Osteoblast (primary cell): ENCODE measurements at regions not wholly inside any gene's neighbourhood (a gene's known extent, or its start where the extent isn't known, plus 50 kb on each side); places are given as distances from the start of the nearest gene placed in this dataset.

ENCODE experiments used
- DNase-seq: peaks from one replicate; pipeline ENCODE4 v3.0.0; 2011; ENCODE audit warnings: low spot score, mixed read lengths; ENCODE audit not compliant: insufficient read length; ENCODE audit errors: missing footprints
- H2AFZ ChIP-seq: 2 replicates; pipeline ENCODE4 v1.6.0; 2011; ENCODE audit warnings: mild to moderate bottlenecking, low read length
- H3K27ac ChIP-seq: 2 replicates; pipeline ENCODE4 v1.5.1; 2011; ENCODE audit warnings: mild to moderate bottlenecking, low read depth, low read length, moderate library complexity
- H3K27me3 ChIP-seq: 2 replicates; pipeline ENCODE4 v1.6.0; 2012; ENCODE audit warnings: mild to moderate bottlenecking, control low read depth, inconsistent platforms, low read length, moderate library complexity; ENCODE audit not compliant: insufficient read depth
- H3K36me3 ChIP-seq: 2 replicates; pipeline ENCODE4 v1.5.1; 2011; ENCODE audit warnings: mild to moderate bottlenecking, low read length, control low read depth, moderate library complexity; ENCODE audit not compliant: insufficient read depth
- H3K4me1 ChIP-seq: 2 replicates; pipeline ENCODE4 v1.5.1; 2011; ENCODE audit warnings: mild to moderate bottlenecking, low read length, control low read depth, moderate library complexity; ENCODE audit not compliant: insufficient read depth
- H3K4me2 ChIP-seq: 2 replicates; pipeline ENCODE4 v1.6.0; 2011; ENCODE audit warnings: mild to moderate bottlenecking, low read length; ENCODE audit not compliant: insufficient read depth
- H3K4me3 ChIP-seq: fragments of 200-600 bp; sonication (generic); 3 replicates; pipeline ENCODE4 v1.5.1; 2012; ENCODE audit warnings: mild to moderate bottlenecking, low read length, inconsistent platforms; ENCODE audit not compliant: insufficient read depth
- H3K79me2 ChIP-seq: 2 replicates; pipeline ENCODE4 v1.6.0; 2012; ENCODE audit warnings: mild to moderate bottlenecking, low read length, control low read depth, inconsistent platforms; ENCODE audit not compliant: insufficient read depth
- H3K9me3 ChIP-seq: 2 replicates; pipeline ENCODE4 v1.5.1; 2011; ENCODE audit warnings: low read depth, low read length, control low read depth
- H4K20me1 ChIP-seq: 2 replicates; pipeline ENCODE4 v1.6.0; 2012; ENCODE audit warnings: mild to moderate bottlenecking, low read length, control low read depth; ENCODE audit not compliant: insufficient read depth
- TF ChIP-seq, protein P1 (sequence below): IDR thresholded peaks from 2 replicates; pipeline ENCODE4 v1.5.1; 2011; ENCODE audit warnings: mild to moderate bottlenecking, low read depth, low read length, moderate library complexity; ENCODE audit errors: extremely low read depth

DNA sequence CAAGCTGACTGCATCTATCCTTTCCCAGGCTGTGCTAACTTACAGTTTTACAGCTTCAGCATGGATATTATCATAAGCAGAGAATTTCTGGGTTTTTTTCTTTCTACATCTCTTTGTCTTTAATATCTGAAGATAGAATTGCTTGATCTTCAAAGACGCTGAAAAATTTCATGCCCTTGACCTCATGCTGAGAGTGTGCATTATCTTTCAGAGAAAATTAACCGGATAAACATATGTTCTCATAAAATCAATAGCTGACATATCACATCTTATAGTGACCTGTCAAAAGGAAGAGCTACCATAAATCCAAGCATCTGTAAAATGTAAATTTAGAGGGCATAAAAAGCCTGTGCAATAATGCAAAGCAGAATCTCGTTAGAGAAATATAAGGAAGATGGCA, 1704.1 kb upstream of the FLRT2 start:
- no peaks in the 10 kb centered on the region for H3K36me3 ChIP-seq
- TF ChIP-seq, protein P1, sequence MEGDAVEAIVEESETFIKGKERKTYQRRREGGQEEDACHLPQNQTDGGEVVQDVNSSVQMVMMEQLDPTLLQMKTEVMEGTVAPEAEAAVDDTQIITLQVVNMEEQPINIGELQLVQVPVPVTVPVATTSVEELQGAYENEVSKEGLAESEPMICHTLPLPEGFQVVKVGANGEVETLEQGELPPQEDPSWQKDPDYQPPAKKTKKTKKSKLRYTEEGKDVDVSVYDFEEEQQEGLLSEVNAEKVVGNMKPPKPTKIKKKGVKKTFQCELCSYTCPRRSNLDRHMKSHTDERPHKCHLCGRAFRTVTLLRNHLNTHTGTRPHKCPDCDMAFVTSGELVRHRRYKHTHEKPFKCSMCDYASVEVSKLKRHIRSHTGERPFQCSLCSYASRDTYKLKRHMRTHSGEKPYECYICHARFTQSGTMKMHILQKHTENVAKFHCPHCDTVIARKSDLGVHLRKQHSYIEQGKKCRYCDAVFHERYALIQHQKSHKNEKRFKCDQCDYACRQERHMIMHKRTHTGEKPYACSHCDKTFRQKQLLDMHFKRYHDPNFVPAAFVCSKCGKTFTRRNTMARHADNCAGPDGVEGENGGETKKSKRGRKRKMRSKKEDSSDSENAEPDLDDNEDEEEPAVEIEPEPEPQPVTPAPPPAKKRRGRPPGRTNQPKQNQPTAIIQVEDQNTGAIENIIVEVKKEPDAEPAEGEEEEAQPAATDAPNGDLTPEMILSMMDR = no peak
- no peak for DNase-seq
- no peak overlapping the region for H3K4me3 ChIP-seq
- H2AFZ ChIP-seq = no peak overlapping the region
- no peak overlapping the region for H3K4me2 ChIP-seq
- H3K79me2 ChIP-seq = no peaks in the 10 kb centered on the region
- no peaks in the 10 kb centered on the region for H3K4me1 ChIP-seq
- H4K20me1 ChIP-seq = no peaks in the 10 kb centered on the region
- H3K27me3 ChIP-seq = no peaks in the 10 kb centered on the region
- H3K27ac ChIP-seq = no peak overlapping the region
- H3K9me3 ChIP-seq = peaks cover 4% of the 10 kb centered on the region

DNA sequence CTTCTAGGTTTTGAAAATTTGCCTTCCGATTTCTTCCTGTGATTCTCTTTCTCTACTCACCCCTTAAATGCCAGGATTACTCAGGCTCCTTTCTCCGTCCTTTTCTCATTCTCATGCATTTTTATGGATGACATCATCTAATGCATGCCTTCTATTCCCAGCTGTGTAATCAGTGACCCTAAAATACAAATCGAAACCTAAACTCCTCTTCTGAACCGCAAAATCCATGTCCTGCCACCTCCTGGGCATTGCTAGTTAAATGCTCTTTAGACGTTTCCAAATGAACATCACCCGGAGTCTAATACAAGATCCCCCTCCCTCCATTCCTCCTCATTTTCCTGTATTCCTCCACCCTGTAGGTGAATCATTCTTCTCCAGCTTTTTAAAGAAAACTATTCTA, 1703.1 kb upstream of the FLRT2 start:
- Histone ChIP-seq H3K4me2 (no peak overlapping the region), H3K27ac (no peak overlapping the region), H3K4me3 (no peak overlapping the region), H3K27me3 (no peaks in the 10 kb centered on the region), H2AFZ (no peak overlapping the region), H3K79me2 (no peaks in the 10 kb centered on the region), H3K9me3 (peaks cover 4% of the 10 kb centered on the region), H4K20me1 (no peaks in the 10 kb centered on the region), H3K36me3 (no peaks in the 10 kb centered on the region), H3K4me1 (no peaks in the 10 kb centered on the region)
- TF ChIP-seq, protein P1 = no peak
- no peak for DNase-seq

DNA sequence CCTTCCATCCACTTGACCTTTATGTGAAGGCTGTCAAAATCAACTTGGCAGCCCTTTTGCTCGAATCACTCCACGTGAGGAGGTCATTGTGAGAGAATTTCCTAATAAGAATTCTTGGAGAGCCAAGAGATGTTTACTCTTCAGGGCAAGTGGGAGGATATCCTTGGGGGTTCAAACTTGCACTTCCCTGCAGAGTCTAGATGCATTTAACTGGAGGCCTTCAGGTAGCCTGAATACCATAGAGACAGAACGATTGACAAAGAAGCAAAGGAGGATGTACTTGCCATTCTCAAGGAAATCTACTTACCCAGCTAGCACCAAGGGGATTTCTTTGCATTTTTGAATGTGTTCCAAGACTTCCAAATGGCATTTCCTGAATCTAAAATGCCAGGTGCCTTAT, 1702.6 kb upstream of the FLRT2 start:
- DNase-seq = no peak
- H3K4me1 ChIP-seq = no peaks in the 10 kb centered on the region

DNA sequence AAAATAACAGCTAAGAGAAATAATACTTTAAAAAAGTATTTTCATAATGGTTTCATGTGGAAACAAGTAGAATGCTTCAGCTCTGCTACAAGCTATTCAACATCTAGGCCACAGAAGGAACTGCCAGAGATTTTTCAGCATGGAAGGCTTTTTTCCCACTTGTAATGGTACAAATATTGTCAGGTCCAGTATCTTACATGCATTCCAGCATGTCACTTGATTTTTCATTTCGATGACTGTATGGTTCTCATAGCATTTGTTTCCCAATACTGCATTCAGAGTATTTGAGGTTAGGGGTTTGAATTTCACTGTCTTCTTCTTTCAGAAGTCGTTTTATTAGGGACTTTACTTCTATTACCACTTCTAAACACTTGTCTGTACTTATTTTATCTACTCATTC, 1701.5 kb upstream of the FLRT2 start:
- no peaks in the 10 kb centered on the region for H3K36me3 ChIP-seq
- DNase-seq = no peak
- no peak overlapping the region for H3K4me3 ChIP-seq
- no peaks in the 10 kb centered on the region for H3K79me2 ChIP-seq
- no peaks in the 10 kb centered on the region for H4K20me1 ChIP-seq
- H3K4me1 ChIP-seq = no peaks in the 10 kb centered on the region
- H3K4me2 ChIP-seq = no peak overlapping the region
- H3K27ac ChIP-seq = no peak overlapping the region
- H2AFZ ChIP-seq = no peak overlapping the region
- H3K9me3 ChIP-seq = peaks cover 4% of the 10 kb centered on the region
- no peaks in the 10 kb centered on the region for H3K27me3 ChIP-seq
- TF ChIP-seq, protein P1 = no peak

More for the DNA sequence above, 1702.6 kb upstream of the FLRT2 start:
- Histone ChIP-seq H3K27ac (no peak overlapping the region), H2AFZ (no peak overlapping the region), H3K4me3 (no peak overlapping the region), H3K4me2 (no peak overlapping the region), H3K9me3 (peaks cover 4% of the 10 kb centered on the region), H3K79me2 (no peaks in the 10 kb centered on the region), H3K27me3 (no peaks in the 10 kb centered on the region), H4K20me1 (no peaks in the 10 kb centered on the region), H3K36me3 (no peaks in the 10 kb centered on the region)
- TF ChIP-seq, protein P1 = no peak
